Suprapubic skin (tissue), 3 donors: ENCODE measurements at regions not wholly inside any gene's neighbourhood (a gene's known extent, or its start where the extent isn't known, plus 50 kb on each side); places are given as distances from the start of the nearest gene placed in this dataset.

ENCODE experiments used
- CTCF ChIP-seq, 2 donors: fragments of 200-600 bp in 1 of 2; fragments of 450-650 bp in 1 of 2; sonication (generic) in 1 of 2; IDR thresholded peaks; one replicate each; pipeline ENCODE4 v1.5.1; 2016 to 2019; ENCODE audit warnings: antibody characterized with exemption in 2 of 2, mild to moderate bottlenecking in 1 of 2, moderate library complexity in 1 of 2
- POLR2A ChIP-seq, 2 donors: fragments of 450-650 bp; IDR thresholded peaks; one replicate each; pipeline ENCODE4 v1.6.1; 2017; ENCODE audit warnings: antibody characterized with exemption in 2 of 2, mild to moderate bottlenecking in 2 of 2, moderate library complexity in 2 of 2

DNA sequence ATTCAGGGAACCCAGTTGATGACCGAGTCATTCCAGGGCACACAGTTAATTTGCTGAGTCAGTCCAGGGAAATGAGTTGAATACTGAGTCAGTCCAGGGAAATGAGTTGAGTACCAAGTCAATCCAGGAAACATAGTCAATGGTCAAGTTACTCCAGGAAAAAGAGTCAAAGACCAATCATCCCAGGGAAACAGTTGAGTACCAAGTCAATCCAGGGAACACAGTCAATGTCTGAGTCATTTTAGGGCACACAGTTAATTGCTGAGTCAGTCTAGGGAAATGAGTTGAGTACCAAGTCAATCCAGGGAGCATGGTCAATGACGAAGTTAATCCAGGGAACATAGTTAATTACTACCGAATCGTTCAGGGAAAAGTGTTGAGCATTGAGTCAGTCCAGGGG is 754.4 kb downstream of the NLGN4X start:
- TF ChIP-seq CTCF (IDR thresholded peaks at IDR 0.05) = no peak
- no peak for TF ChIP-seq POLR2A (IDR thresholded peaks at IDR 0.05)
